HG03571 (cell line): ENCODE measurements at regions not wholly inside any gene's neighbourhood (a gene's known extent, or its start where the extent isn't known, plus 50 kb on each side); places are given as distances from the start of the nearest gene placed in this dataset.
A peak's percentile ranks its signal among the peaks of the same experiment; 100 is the strongest.
"Not testable (repeated sequence)": the region's sequence is repeated elsewhere in the genome, so short reads cannot be mapped to it uniquely, and the experiment has no call there.

ENCODE experiments used
- ATAC-seq: cut with Tn5 transposase; IDR thresholded peaks from one replicate; pipeline ENCODE4 v1.9.1; 2021; ENCODE audit not compliant: unreplicated experiment

- ATAC-seq: no peak
Observed at GRCh38 chr12:124477107-124477915, 90.1 kb downstream of the NCOR2 start.

GRCh38 chr12:124476011-124476400 lies 91.4 kb downstream of the NCOR2 start:
- no peak for ATAC-seq

DNA sequence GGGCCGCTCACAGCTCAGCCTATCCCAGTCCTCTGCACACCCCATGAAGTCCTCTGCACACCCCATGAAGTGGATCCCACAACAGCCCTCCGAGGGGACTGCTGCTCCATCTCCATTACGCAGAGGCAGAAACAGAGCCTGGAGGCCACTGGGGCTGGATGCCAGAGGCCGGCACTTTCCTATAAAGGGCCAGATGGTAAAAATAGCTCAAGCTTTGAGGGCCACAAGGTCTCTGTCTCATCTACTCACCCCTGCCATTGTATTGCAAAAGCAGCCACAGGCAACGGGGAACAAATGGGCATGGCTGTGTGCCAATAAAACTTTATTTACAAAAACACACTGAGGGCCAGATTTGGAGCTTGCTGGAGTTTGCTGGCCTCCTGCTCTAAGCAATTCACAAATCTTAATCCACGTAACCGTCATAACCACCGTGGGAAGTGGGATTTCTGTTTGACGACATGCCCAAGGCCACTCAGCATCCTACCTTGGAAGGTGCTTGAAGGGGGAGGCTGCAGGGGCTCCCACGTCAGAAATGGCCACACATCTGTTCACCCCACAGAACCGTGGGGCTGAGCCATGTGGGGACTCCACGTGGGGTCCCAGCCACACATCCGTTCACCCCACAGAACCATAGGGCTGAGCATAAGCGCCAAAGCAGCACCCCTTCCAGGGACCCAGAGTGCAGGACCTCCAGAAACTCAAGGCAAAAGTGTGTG lies 92.0 kb downstream of the NCOR2 start:
- ATAC-seq: no peak

- no peak for ATAC-seq
Observed at GRCh38 chr12:124474709-124475108, 92.7 kb downstream of the NCOR2 start.

- no peak for ATAC-seq
Observed at GRCh38 chr12:124472690-124473279, 94.6 kb downstream of the NCOR2 start.

DNA sequence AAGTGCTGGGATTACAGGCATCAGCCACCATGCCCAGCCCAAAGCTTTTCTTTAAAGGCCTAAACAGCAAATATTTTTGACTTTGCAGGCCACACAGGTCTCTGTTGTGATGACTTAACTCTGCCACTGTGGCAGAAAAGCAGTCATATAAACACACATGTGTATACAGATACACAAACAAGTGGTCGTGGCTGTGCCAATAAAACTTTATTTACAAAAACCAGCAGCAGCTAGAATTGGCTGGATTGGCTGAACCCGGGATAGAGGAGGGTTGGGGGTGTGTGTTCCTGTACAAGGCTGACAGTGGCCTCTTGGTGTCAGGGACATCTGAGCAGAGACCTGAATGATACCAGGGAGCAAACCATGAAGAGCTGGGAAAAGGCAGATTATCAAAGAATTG lies 95.6 kb downstream of the NCOR2 start:
- ATAC-seq: no peak

DNA sequence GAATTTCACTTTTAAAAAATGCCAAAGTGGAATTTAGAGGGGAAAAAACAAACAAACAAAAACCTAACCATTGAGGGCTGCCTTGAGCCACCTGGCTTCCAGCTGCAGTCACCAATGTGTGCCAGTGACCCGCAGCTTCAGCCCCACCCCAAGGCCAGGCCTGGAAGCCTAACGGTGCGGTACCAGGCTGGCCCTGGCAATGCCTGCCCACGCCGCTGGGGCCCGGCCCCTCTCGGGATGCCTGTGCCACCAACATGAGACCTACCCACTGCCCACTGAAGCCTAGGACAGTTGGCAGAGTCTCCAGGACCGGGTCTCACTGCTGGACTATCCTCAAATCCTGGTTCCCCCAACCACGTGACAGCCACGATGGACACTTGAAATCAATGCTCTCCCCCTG lies 96.6 kb downstream of the NCOR2 start:
- no peak for ATAC-seq

- ATAC-seq: no peak
Observed at GRCh38 chr12:124470139-124470538, 97.3 kb downstream of the NCOR2 start.

- ATAC-seq: no peak
Observed at GRCh38 chr12:124469193-124469888, 98.1 kb downstream of the NCOR2 start.

DNA sequence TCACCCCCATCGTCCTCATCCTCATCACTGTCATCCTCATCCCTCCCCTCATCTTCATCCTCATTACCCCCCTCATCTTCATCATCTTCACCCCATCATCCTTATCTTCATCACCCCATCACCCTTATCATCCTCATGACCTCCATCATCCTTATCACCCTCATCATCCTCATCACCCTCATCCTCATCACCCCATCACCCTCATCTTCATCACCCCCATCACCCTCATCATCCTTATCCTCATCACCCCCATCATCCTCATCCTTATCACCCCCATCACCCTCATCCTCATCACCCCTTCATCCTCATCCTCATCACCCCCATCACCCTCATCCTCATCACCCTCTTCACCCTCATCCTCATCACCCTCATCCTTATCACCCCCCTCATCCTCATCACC lies 99.9 kb downstream of the NCOR2 start:
- not testable (repeated sequence) for ATAC-seq

DNA sequence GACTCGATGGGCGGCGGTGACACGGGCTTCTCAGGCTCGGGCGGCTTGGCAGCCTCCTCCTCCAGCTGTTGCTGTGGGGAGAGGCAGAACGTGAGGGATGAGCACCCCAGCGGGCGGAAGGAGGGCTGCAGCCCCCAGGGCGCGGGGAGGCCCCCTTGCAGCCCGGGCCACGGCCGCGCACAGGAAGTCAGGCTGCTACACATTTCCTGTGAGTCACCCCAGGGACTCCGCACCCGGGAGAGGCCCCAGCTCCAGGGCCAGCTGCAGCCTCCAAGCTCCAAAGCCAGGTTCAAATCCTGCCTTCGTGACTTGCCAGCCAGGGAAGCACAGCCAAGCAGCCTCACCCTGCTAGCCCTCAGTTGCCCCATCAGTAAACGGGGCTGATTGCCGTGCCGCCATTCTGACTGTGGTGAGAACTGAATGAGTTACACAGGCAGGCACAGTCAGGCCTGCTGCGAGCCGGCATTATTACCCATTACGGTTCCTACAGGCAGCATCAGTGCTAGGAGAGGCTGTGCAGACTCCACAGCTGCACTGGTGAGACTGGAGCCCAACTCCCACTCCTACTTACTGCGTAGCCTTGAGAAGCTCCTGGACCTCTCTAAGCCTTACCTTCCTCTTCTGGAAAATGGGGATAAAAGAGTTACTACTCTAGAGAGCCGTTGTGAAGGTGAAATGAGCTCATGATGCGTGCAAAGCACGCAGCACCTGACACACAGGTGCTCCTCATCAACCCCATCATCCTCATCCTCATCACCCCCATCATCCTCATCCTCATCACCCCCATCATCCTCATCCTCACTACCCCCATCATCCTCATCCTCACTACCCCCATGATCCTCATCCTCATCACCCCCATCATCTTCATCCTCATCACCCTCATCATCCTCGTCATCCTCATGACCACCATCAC lies 100.9 kb downstream of the NCOR2 start:
- peak; percentile 96 for ATAC-seq

- no peak for ATAC-seq
Observed at GRCh38 chr12:124465473-124465872, 101.9 kb downstream of the NCOR2 start.

GRCh38 chr12:124464830-124465229 lies 102.6 kb downstream of the NCOR2 start:
- no peak for ATAC-seq

- ATAC-seq: no peak
Observed at GRCh38 chr12:124464062-124464461, 103.3 kb downstream of the NCOR2 start.

GRCh38 chr12:124463341-124463921 lies 104.0 kb downstream of the NCOR2 start:
- no peak for ATAC-seq

DNA sequence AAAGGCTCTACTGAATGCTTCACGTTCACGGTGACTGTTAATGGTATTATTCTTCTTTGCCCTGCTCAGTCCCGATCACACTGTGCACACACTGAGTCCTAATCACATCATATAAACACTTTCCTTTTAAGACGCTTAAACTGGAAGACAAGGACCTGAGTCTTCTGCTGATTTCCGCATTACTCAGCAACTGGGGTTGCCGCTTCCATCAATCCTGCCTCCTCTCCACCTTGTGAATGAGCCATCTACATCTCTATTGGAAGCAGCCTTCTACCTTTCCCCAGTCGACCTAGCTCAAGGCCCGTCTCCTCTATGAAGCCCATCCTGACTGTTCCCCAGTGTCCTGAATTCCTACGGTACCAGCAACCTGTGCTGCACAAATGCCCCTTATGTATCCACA lies 104.7 kb downstream of the NCOR2 start:
- no peak for ATAC-seq

DNA sequence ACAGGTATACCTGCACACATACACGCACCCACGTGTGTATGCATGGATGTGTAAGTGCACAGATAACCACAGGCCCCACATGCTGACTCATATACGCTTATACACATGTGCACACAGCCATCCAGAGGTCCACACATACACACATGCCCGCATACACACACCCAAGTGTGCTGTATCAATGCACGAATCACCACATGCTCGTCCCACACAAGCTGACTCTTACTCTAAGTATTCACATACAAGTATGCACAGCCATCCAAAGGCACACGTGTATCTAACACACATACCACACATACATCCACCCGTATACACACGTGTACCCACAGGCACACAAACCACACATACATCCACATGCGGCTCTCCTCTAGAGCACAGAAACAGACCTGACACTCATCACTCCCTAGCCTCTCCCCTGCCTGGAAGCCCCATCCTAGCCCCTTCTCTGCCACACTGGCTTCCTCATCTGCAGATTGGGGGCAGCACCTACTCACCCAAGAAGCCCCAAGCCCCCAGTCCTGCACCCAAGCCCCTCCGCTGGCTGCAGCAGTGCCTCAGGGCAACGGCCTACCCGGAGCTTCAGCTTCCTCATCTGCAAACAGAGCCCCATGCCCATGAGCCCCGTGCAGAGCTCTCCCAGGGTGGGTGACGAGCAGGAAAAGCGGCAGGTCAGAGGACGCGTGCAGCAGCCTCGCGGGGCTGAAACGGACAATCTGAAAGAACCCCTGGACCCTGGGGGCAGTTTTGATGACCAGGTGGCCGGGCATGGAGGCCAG lies 105.4 kb downstream of the NCOR2 start:
- no peak for ATAC-seq

DNA sequence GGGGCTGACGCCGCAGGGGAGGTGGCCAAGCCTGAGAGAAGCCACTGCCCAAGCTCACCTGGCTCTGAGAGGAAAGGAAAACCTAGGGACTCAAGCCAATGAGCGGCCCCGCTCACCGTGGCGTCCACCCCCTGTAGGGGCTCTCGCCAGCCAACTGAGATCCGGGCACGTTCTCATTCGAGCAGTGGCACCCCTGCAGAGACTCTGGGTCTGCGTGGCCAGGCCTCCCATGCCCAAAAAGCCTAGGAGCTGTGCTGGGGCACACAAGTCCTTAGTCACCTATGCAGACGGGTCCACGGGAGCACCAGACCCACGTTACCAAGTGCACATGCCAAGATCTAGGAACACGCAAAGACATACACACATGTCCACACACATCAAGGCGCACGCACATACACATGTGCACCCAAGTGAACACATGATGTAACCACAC lies 106.2 kb downstream of the NCOR2 start:
- ATAC-seq: no peak

- no peak for ATAC-seq
Observed at GRCh38 chr12:124460771-124461170, 106.6 kb downstream of the NCOR2 start.
